ENCODE measurements at regions not wholly inside any gene's neighbourhood (a gene's known extent, or its start where the extent isn't known, plus 50 kb on each side); places are given as distances from the start of the nearest gene placed in this dataset.

DNA sequence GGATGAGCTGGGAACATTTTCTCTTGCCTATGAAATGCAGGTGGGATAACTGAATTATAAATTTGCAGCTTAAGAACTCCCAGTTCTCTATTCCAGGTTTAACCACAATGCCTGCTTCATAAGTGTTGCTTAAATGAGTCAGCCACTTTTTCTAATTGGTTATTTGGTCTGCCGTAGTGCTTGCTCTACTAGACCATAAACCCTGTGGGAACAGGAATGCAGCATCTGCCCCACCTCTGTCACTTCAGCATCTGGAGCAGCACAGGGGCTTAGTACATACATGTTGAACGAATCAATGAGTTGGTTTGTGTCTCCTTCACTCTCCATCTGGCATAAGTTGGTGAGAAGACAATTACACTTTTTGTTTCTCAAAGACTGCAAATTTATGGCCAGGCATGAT lies 95.2 kb upstream of the PTER start:
- CTCF ChIA-PET: no interaction called here
- no peak for TF ChIP-seq TFCP2L1 (CRISPR knock-in tag; IDR thresholded peaks at IDR 0.05)
- TF ChIP-seq HEYL (CRISPR knock-in tag; IDR thresholded peaks at IDR 0.05): no peak
- no peak for TF ChIP-seq CEBPB (IDR thresholded peaks at IDR 0.05)
- TF ChIP-seq, protein P1, sequence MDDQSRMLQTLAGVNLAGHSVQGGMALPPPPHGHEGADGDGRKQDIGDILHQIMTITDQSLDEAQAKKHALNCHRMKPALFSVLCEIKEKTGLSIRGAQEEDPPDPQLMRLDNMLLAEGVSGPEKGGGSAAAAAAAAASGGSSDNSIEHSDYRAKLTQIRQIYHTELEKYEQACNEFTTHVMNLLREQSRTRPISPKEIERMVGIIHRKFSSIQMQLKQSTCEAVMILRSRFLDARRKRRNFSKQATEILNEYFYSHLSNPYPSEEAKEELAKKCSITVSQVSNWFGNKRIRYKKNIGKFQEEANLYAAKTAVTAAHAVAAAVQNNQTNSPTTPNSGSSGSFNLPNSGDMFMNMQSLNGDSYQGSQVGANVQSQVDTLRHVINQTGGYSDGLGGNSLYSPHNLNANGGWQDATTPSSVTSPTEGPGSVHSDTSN (IDR thresholded peaks at IDR 0.05): no peak
- TF ChIP-seq, protein P2, sequence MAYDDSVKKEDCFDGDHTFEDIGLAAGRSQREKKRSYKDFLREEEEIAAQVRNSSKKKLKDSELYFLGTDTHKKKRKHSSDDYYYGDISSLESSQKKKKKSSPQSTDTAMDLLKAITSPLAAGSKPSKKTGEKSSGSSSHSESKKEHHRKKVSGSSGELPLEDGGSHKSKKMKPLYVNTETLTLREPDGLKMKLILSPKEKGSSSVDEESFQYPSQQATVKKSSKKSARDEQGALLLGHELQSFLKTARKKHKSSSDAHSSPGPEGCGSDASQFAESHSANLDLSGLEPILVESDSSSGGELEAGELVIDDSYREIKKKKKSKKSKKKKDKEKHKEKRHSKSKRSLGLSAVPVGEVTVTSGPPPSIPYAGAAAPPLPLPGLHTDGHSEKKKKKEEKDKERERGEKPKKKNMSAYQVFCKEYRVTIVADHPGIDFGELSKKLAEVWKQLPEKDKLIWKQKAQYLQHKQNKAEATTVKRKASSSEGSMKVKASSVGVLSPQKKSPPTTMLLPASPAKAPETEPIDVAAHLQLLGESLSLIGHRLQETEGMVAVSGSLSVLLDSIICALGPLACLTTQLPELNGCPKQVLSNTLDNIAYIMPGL (CRISPR knock-in tag; IDR thresholded peaks at IDR 0.05; ENCODE audit: borderline replicate concordance): no peak
- no peak for TF ChIP-seq RNF2 (IDR thresholded peaks at IDR 0.05; ENCODE audit: borderline replicate concordance, low read depth)
- TF ChIP-seq, protein P3, sequence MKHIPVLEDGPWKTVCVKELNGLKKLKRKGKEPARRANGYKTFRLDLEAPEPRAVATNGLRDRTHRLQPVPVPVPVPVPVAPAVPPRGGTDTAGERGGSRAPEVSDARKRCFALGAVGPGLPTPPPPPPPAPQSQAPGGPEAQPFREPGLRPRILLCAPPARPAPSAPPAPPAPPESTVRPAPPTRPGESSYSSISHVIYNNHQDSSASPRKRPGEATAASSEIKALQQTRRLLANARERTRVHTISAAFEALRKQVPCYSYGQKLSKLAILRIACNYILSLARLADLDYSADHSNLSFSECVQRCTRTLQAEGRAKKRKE (CRISPR knock-in tag; IDR thresholded peaks at IDR 0.05; ENCODE audit: low read depth): no peak
- no peak overlapping the region for H3K4me3 ChIP-seq
- H3K9me3 ChIP-seq: no peaks in the 10 kb centered on the region
- no peak for ATAC-seq
- no peak for FAIRE-seq
- no peak for DNase-seq (ENCODE audit: low read depth in 1 of 2, low spot score in 1 of 2)
- H3K4me1 ChIP-seq: 0 out of 3 replicates have a peak, but pooled peaks cover 3% of the 10 kb centered on the region
- no peak overlapping the region for H3K4me2 ChIP-seq
- H3K27ac ChIP-seq: no peak overlapping the region
- POLR2A ChIA-PET: no interaction called here
- 62% methylated on average over 2 of the region's 2 CpGs for WGBS (ENCODE audit: missing lambda C conversion rate)

DNA sequence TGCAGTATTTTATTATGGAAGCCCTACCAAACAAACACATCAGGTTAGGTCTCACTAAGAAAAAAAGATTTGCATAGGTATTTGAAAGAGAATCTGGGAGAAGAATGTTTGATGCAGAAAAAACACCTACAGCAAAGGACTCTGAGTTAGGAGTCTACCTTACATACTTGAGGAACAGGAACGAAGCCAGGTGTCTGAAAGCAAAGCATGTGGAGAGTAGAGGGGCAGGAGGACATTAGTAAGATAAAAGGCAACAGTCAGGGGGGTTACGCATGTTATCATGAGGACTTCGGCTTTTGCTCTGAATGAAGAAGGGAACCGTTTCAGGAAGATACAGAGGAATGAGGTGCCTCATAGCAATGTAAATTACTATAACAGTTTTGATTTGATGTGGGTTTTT lies 87.9 kb upstream of the PTER start:
- DNase-seq (ENCODE audit: low read depth in 1 of 2, low spot score in 1 of 2) (no peak), FAIRE-seq (no peak), ATAC-seq (no peak)
- CTCF ChIA-PET: no interaction called here
- H3K9me3 ChIP-seq: no peaks in the 10 kb centered on the region
- H3K4me1 ChIP-seq: no peaks in the 10 kb centered on the region
- H3K27ac ChIP-seq: no peak overlapping the region
- no peak overlapping the region for H3K4me2 ChIP-seq
- H3K4me3 ChIP-seq: no peak overlapping the region
- POLR2A ChIA-PET: no interaction called here
- TF ChIP-seq JUNB (IDR thresholded peaks at IDR 0.05): no peak
- TF ChIP-seq, protein P4, sequence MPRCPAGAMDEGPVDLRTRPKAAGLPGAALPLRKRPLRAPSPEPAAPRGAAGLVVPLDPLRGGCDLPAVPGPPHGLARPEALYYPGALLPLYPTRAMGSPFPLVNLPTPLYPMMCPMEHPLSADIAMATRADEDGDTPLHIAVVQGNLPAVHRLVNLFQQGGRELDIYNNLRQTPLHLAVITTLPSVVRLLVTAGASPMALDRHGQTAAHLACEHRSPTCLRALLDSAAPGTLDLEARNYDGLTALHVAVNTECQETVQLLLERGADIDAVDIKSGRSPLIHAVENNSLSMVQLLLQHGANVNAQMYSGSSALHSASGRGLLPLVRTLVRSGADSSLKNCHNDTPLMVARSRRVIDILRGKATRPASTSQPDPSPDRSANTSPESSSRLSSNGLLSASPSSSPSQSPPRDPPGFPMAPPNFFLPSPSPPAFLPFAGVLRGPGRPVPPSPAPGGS (IDR thresholded peaks at IDR 0.05): no peak
- no peak for TF ChIP-seq EHMT2 (IDR thresholded peaks at IDR 0.05; ENCODE audit: low read depth)
- TF ChIP-seq, protein P3 (CRISPR knock-in tag; IDR thresholded peaks at IDR 0.05; ENCODE audit: low read depth): no peak
- TF ChIP-seq HOXA7 (CRISPR knock-in tag; IDR thresholded peaks at IDR 0.05): no peak
- 58% methylated on average over 4 of the region's 4 CpGs for WGBS (ENCODE audit: missing lambda C conversion rate)

DNA sequence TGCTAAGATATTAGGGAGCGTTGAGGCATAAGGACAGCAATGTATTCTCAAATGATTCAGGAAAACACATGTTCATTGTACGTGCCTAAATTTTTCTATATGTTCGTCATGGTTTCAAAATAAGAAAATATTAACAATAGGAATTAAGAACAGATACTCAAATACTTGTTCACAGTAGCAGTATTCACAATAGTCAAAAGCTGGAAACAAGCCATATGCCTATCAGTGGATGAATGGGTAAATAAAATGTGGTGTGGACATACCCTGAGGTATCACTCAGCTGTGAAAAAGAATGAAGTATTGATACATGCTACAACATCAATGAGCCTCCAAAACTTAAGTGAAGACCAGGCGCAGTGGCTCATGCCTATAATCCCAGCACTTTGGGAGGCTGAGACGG lies 84.7 kb upstream of the PTER start:
- no peaks in the 10 kb centered on the region for H3K9me3 ChIP-seq
- H3K4me2 ChIP-seq: no peak overlapping the region
- DNase-seq (ENCODE audit: low read depth in 1 of 2, low spot score in 1 of 2) (no peak), FAIRE-seq (no peak), ATAC-seq (no peak)
- H3K27ac ChIP-seq: no peak overlapping the region
- H3K4me3 ChIP-seq: no peak overlapping the region
- TF ChIP-seq JUN (IDR thresholded peaks at IDR 0.05): no peak
- no peak for TF ChIP-seq KDM1A (IDR thresholded peaks at IDR 0.05; ENCODE audit: low read depth)
- TF ChIP-seq, protein P5, sequence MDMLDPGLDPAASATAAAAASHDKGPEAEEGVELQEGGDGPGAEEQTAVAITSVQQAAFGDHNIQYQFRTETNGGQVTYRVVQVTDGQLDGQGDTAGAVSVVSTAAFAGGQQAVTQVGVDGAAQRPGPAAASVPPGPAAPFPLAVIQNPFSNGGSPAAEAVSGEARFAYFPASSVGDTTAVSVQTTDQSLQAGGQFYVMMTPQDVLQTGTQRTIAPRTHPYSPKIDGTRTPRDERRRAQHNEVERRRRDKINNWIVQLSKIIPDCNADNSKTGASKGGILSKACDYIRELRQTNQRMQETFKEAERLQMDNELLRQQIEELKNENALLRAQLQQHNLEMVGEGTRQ (IDR thresholded peaks at IDR 0.05): no peak
- TF ChIP-seq CHD4 (IDR thresholded peaks at IDR 0.05; ENCODE audit: borderline replicate concordance): no peak
- TF ChIP-seq KDM5A (IDR thresholded peaks at IDR 0.05): no peak
- 59% methylated on average over 5 of the region's 5 CpGs for WGBS (ENCODE audit: missing lambda C conversion rate)
- no peaks in the 10 kb centered on the region for H3K4me1 ChIP-seq
- CTCF ChIA-PET: no interaction called here
- POLR2A ChIA-PET: no interaction called here

Measured in A549 (cell line).